ENCODE measurements at regions not wholly inside any gene's neighbourhood (a gene's known extent, or its start where the extent isn't known, plus 50 kb on each side); places are given as distances from the start of the nearest gene placed in this dataset.
"Not testable (repeated sequence)": the region's sequence is repeated elsewhere in the genome, so short reads cannot be mapped to it uniquely, and the experiment has no call there.

GRCh38 chr4:92014067-92014466 is 289.7 kb upstream of the GRID2 start:
- DNase-seq: no peak

GRCh38 chr4:92021203-92021602 is 282.6 kb upstream of the GRID2 start:
- DNase-seq: no peak

- no peak for DNase-seq
Measured at GRCh38 chr4:92021788-92022187, 282.0 kb upstream of the GRID2 start.

- DNase-seq: not testable (repeated sequence)
Measured at GRCh38 chr4:92028830-92029229, 274.9 kb upstream of the GRID2 start.

GRCh38 chr4:92031825-92032224 is 271.9 kb upstream of the GRID2 start:
- DNase-seq: no peak

- DNase-seq: no peak
Measured at GRCh38 chr4:92035666-92036065, 268.1 kb upstream of the GRID2 start.

- no peak for DNase-seq
Measured at GRCh38 chr4:92045718-92046117, 258.0 kb upstream of the GRID2 start.

GRCh38 chr4:92047209-92047875 is 256.4 kb upstream of the GRID2 start:
- DNase-seq: no peak

GRCh38 chr4:92050875-92051274 is 252.9 kb upstream of the GRID2 start:
- no peak for DNase-seq

- DNase-seq: no peak
Measured at GRCh38 chr4:92059615-92060014, 244.2 kb upstream of the GRID2 start.

GRCh38 chr4:92060333-92060732 is 243.4 kb upstream of the GRID2 start:
- no peak for DNase-seq

- no peak for DNase-seq
Measured at GRCh38 chr4:92064574-92064973, 239.2 kb upstream of the GRID2 start.

GRCh38 chr4:92066485-92066884 is 237.3 kb upstream of the GRID2 start:
- no peak for DNase-seq

- no peak for DNase-seq
Measured at GRCh38 chr4:92071587-92071986, 232.2 kb upstream of the GRID2 start.

- DNase-seq: no peak
Measured at GRCh38 chr4:92074839-92075238, 228.9 kb upstream of the GRID2 start.

- no peak for DNase-seq
Measured at GRCh38 chr4:92090887-92091286, 212.9 kb upstream of the GRID2 start.

- DNase-seq: no peak
Measured at GRCh38 chr4:92091335-92091734, 212.4 kb upstream of the GRID2 start.

- no peak for DNase-seq
Measured at GRCh38 chr4:92099861-92100260, 203.9 kb upstream of the GRID2 start.

- DNase-seq: no peak
Measured at GRCh38 chr4:92100975-92101374, 202.8 kb upstream of the GRID2 start.

GRCh38 chr4:92101737-92102172 is 202.0 kb upstream of the GRID2 start:
- no peak for DNase-seq

GRCh38 chr4:92104506-92104905 is 199.3 kb upstream of the GRID2 start:
- DNase-seq: no peak

GRCh38 chr4:92106816-92107215 is 196.9 kb upstream of the GRID2 start:
- DNase-seq: no peak

GRCh38 chr4:92111493-92111892 is 192.3 kb upstream of the GRID2 start:
- DNase-seq: no peak

GRCh38 chr4:92112805-92113204 is 191.0 kb upstream of the GRID2 start:
- DNase-seq: no peak

- DNase-seq: no peak
Measured at GRCh38 chr4:92120810-92121498, 182.8 kb upstream of the GRID2 start.

Data from DMS153 (cell line).